DMS153 (cell line): ENCODE measurements at regions not wholly inside any gene's neighbourhood (a gene's known extent, or its start where the extent isn't known, plus 50 kb on each side); places are given as distances from the start of the nearest gene placed in this dataset.
"Not testable (repeated sequence)": the region's sequence is repeated elsewhere in the genome, so short reads cannot be mapped to it uniquely, and the experiment has no call there.

Experiments used
- DNase-seq: peaks from one replicate; lab custom pipeline; 2025; lab: John Stamatoyannopoulos, UW

DNA sequence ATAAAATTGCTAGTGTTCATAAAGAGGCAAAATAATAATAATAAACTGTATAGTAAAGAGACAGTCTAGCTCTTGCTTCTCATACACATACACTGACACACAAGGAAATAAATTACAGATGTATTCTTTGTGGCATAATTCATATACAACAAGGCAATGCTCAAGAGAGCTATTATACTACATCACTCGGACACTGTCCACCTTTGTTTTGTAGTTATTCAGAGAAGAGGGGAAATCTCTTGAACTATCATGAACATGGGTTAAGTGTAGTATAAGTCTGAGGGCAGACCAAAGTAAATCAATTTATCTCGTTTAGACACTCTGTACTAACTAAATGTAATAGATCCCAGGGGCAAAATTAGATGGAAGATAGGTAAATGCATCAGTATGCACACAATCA lies 72.7 kb upstream of the PHIP start:
- DNase-seq: no peak

DNA sequence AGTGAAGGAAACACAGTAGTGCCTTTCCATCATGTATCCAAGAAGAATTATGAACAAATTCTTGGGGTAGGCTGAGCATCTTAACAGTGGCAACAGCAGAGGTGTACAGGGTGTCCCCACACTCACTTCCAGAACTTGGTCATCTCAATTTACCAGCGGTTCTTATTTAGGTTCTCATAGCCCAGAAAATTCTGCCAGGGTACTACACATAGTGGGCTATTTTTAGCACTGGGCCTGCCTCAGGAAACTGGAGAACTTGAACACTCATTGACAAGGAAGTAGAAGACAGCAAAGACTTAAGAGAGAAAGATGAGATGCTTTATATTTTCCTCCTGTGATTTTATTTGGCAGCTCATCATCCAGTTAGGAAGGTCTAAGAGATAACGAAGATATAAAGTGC lies 71.8 kb upstream of the PHIP start:
- no peak for DNase-seq

DNA sequence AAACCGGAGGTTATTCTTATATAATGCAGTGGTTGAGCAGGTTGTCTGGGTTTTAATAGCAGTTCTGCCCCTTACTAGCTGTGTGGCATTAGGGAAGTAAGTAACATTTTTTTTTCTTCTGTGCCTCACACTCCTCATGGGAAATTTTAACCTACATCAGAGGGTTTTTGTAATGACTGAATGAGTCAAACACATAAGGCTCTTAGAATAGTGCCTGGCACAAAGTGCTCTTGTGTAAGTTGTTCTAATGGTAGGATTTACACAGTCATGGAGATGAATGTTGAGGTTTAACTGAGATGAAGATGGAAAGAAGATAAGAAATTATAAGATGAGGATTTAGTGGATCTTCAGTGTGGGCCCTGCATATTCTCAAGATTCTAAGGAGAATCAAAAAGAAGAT lies 68.4 kb upstream of the PHIP start:
- no peak for DNase-seq

DNA sequence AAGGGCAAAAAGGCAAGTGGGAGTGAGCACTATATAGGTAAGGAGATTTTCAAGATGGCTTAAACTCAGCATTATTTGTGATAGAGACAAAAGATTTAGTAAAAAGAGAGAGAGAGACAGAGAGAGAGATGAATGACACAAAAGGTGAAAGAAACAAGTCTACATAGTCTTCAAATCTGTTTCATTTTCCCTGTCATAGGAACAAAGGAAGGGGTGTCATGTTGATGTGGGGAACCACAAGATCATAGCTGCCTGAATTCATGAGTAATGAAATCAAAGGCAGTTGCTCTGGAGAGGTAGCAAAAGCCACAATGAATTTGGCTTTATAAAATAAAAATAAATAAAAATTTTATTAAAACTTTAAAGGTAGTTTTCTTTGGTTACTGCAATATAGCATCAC lies 67.2 kb upstream of the PHIP start:
- DNase-seq: no peak

DNA sequence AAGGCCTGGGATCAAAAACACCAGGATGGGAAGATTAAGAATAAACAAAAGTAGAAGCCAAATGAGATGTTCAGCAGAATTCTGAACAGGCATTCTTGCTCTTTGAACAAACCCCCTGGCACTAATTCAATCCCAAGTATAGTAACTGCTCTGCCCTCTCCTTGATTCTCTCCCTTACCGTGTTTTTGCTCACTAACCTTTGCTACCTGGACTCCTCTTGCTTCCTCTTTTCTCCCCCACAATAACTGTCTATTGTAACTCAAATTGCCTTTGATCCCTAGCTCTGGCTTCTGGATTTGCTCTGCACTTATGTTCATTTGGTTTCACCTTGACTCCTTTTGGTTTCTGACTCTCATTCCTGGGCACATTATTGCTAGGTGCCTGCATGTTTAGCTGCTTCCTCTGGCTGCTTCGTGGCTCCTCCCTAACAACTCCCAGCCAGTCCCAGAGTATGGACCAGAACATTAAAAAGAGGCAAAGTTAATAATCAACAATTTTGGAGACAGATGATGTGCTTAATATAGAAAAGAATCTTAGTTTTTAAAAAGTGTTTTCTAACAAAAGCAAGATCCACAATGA lies 65.4 kb upstream of the PHIP start:
- DNase-seq: no peak

DNA sequence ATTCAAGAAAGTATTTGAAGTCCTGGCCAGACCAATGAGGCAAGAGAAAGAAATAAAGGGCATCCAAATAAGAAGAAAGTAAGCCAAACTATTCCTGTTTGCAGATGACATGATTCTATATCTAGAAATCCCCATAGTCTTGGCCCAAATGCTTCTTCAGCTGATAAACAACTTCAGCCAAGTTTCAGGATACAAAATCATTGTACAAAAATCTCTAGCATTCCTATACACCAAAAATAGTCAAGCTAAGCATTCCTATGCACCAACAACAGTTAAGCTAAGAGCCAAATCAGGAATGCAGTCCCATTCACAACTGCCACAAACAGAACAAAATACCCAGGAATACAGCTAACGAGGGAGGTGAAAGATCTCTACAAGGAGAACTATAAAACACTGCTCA lies 60.1 kb upstream of the PHIP start:
- DNase-seq: no peak

DNA sequence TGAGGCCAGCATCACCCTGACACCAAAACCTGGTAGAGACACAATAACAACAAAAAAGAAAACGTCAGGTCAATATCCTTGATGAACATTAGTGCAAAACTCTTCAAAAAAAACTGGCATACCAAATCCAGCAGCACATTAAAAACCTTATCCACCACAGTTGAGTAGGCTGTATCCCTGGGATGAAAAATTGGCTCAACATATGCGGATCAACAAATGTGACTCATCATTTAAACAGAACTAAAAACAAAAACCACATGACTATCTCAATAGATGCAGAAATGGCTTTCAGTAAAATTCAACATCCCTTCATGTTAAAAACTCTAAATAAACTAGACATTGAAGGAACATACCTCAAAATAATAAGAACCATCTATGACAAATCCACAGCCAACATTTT lies 59.6 kb upstream of the PHIP start:
- DNase-seq: no peak

DNA sequence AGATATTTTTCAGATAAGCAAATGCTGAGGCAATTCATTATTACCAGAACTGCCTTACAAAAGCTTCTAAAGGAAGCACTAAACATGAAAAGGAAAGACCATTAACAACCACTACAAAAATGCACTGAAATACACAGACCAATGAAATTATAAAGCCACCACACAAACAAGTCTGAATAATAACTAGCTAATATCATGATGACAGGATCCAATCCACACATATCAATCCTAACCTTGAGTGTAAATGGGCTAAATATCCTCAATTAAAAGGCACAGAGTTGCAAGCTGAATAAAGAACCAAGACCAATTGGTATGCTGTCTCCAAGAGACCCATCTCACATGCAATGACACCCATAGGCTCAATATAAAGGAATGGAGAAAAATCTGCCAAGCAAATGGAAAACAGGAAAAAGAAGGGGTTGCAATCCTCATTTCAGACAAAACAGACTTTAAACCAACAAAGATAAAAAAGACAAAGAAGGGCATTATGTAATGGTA lies 58.0 kb upstream of the PHIP start:
- no peak for DNase-seq

DNA sequence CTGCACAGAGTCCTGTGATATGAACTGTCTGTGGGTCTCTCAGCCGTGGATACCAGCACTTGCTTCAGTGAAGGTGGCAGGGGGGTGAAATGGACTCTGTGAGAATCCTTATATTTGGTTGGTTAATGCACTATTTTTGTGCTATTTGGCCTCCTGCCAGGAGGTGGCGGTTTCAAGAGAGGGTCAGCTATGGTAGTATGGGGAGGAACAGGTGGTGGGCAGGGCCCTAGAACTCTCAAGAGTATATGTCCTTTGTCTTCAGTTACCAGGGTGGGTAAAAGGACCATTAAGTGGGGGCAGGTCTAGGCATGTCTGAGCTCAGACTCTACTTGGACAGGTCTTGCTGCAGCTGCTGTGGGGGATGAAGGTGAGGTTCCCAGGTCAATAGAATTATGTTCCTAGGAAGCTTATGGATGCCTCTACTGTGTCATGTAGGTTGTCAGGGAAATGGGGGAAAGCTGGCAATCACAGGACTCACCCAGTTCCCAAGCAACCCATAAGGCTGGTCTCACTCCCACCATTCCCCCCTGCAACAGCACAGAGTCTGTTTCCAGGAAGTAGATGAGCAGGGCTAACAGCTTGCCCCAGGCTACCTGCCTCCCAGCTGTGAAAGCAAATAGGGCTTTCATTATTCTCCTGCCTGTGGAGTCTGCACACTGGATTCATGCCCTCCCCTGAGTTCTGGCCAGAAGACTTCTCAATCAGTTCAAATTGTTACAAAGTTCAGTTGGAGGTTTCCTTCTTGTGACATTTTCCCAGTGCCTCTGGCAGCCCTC lies 56.8 kb upstream of the PHIP start:
- DNase-seq: peak; percentile 98

DNA sequence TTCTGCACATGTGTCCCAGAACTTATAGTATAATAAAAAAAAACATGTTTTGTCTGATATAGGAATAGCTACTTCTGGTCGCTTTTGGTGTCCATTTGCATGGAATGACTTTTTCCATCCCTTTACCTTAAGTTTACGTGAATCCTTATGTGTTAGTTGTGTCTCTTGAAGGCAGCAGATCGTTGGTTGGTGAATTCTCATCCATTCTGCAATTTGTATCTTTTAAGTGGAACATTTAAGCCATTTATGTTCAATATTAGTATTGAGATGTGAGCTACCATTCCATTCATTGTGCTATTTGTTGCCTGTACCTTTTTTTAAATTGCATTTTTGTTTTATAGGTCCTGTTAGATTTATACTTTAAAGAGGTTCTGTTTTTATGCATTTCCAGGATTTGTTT lies 55.1 kb upstream of the PHIP start:
- no peak for DNase-seq

DNA sequence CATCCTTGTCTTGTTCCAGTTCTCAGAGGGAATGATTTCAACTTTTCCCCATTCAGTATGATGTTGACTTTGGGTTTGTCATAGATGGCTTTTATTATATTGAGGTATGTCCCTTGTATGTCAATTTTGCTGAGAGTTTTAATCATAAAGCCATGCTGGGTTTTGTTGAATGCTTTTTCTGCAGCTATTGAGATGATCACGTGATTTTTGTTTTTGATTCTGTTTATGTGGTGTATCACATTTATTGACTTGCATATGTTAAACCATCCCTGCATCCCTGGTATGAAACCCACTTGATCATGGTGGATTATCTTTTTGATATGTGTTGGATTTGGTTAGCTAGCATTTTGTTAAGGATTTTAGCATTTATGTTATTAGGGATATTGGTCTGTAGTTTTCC lies 53.2 kb upstream of the PHIP start:
- DNase-seq: not testable (repeated sequence)
